A549 (cell line): ENCODE measurements at regions not wholly inside any gene's neighbourhood (a gene's known extent, or its start where the extent isn't known, plus 50 kb on each side); places are given as distances from the start of the nearest gene placed in this dataset.

Experiments used
- ATAC-seq, 2 experiments: fragments of 200-7000 bp in 1 of 2; fragments of >200 bp in 1 of 2; cut with Nextera tagmentation in 1 of 2; cut with Tn5 transposase in 1 of 2; 3 replicates each; pipeline versions ENCODE4 v1.8.0 to v1.9.1; 2018 to 2020; ENCODE audit warnings: mild to moderate bottlenecking in 1 of 2, moderate library complexity in 1 of 2
- CTCF ChIA-PET: fragments of 300-600 bp; sonication (Branson Sonifier 250); formaldehyde crosslinking; extraction: SDS; loops from one replicate; lab custom pipeline; 2021; ENCODE audit warnings: antibody characterized with exemption, inconsistent platforms; lab: Yijun Ruan, JAX
- POLR2A ChIA-PET: fragments of 350-600 bp; formaldehyde crosslinking; extraction: SDS; loops from one replicate; lab custom pipeline; 2021; ENCODE audit warnings: antibody characterized with exemption, inconsistent platforms; lab: Yijun Ruan, JAX
- DNase-seq, 2 experiments: peaks; one replicate each; pipeline versions ENCODE4 v3.0.0 to v3.0.0-alpha.2; 2011 to 2016; ENCODE audit warnings: low read depth in 1 of 2, low spot score in 1 of 2
- FAIRE-seq: peaks from 2 replicates; lab custom pipeline; 2011; peaks lifted over from hg19 to GRCh38; lab: Jason Lieb, UNC
- H3K27ac ChIP-seq, 2 experiments: fragments of >200 bp; sonication (Bioruptor Twin); formaldehyde crosslinking; 3 replicates each; pipeline ENCODE4 v1.5.1; 2016 to 2017
- H3K4me1 ChIP-seq: fragments of >200 bp; sonication (Bioruptor Twin); formaldehyde crosslinking; 3 replicates; pipeline ENCODE4 v1.6.1; 2016
- H3K4me2 ChIP-seq: fragments of >200 bp; sonication (Bioruptor Twin); formaldehyde crosslinking; 3 replicates; pipeline ENCODE4 v1.6.1; 2016
- H3K4me3 ChIP-seq: fragments of >200 bp; sonication (Bioruptor Twin); formaldehyde crosslinking; 3 replicates; pipeline ENCODE4 v1.5.1; 2016
- H3K9me3 ChIP-seq: fragments of >200 bp; sonication (Bioruptor Twin); formaldehyde crosslinking; 3 replicates; pipeline ENCODE4 v1.6.1; 2016
- ATOH8 ChIP-seq: fragments of 250-450 bp; sonication (Bioruptor Pico); IDR thresholded peaks from 2 replicates; pipeline ENCODE4 v1.5.0; 2020; ENCODE audit warnings: low read depth, mild to moderate bottlenecking, moderate library complexity
- CBX2 ChIP-seq: fragments of 200-600 bp; sonication (generic); IDR thresholded peaks from 2 replicates; pipeline ENCODE4 v1.6.1; 2016; ENCODE audit warnings: low read depth, mild to moderate bottlenecking, borderline replicate concordance
- CEBPB ChIP-seq, 2 experiments: fragments of >200 bp in 1 of 2; sonication (Bioruptor Twin) in 1 of 2; formaldehyde crosslinking in 1 of 2; IDR thresholded peaks; 2 replicates each; pipeline ENCODE4 v1.6.1; 2012 to 2016
- CTCF ChIP-seq: fragments of >200 bp; sonication (Bioruptor Twin); formaldehyde crosslinking; IDR thresholded peaks from 3 replicates; pipeline ENCODE4 v1.5.1; 2016
- E2F6 ChIP-seq: IDR thresholded peaks from 2 replicates; pipeline ENCODE4 v1.6.1; 2012; ENCODE audit warnings: low read depth, borderline replicate concordance
- ESRRA ChIP-seq: fragments of 150-350 bp; IDR thresholded peaks from 2 replicates; pipeline ENCODE4 v1.6.1; 2014; ENCODE audit warnings: mild to moderate bottlenecking, low read length, borderline replicate concordance
- FOSB ChIP-seq: fragments of 250-450 bp; sonication (Bioruptor Pico); IDR thresholded peaks from 2 replicates; pipeline ENCODE4 v1.5.0; 2020; ENCODE audit warnings: mild to moderate bottlenecking, moderate library complexity
- GATA3 ChIP-seq: IDR thresholded peaks from 2 replicates; pipeline ENCODE4 v1.6.1; 2012; ENCODE audit warnings: borderline replicate concordance
- HEYL ChIP-seq: fragments of 250-450 bp; sonication (Bioruptor Pico); IDR thresholded peaks from 2 replicates; pipeline ENCODE4 v1.8.0; 2021; ENCODE audit warnings: mild to moderate bottlenecking, moderate library complexity
- HOXA7 ChIP-seq: fragments of 250-450 bp; sonication (Bioruptor Pico); IDR thresholded peaks from 2 replicates; pipeline ENCODE4 v1.5.0; 2020; ENCODE audit warnings: mild to moderate bottlenecking, moderate library complexity
- HOXB13 ChIP-seq: fragments of 250-450 bp; sonication (Bioruptor Pico); IDR thresholded peaks from 2 replicates; pipeline ENCODE4 v1.5.0; 2020; ENCODE audit warnings: low read depth, mild to moderate bottlenecking, moderate library complexity
- JUN ChIP-seq, 2 experiments: fragments of >200 bp; sonication (Bioruptor Twin); formaldehyde crosslinking; IDR thresholded peaks; 2 replicates in 1 of 2; 3 replicates in 1 of 2; pipeline ENCODE4 v1.6.1; 2016 to 2017
- JUNB ChIP-seq: fragments of >200 bp; sonication (Bioruptor Twin); formaldehyde crosslinking; IDR thresholded peaks from 2 replicates; pipeline ENCODE4 v1.6.1; 2016
- KDM5A ChIP-seq: fragments of 200-600 bp; sonication (generic); IDR thresholded peaks from 2 replicates; pipeline ENCODE4 v1.6.1; 2016; ENCODE audit warnings: antibody characterized with exemption, mild to moderate bottlenecking
- MAFK ChIP-seq: fragments of 450-650 bp; IDR thresholded peaks from 2 replicates; pipeline ENCODE4 v1.6.1; 2014; ENCODE audit not compliant: partially characterized antibody
- NFE2L2 ChIP-seq: fragments of 150-350 bp; conservative IDR thresholded peaks from 2 replicates; pipeline ENCODE4 v1.6.1; 2014; ENCODE audit warnings: low read length
- RAD21 ChIP-seq, 2 experiments: fragments of >200 bp in 1 of 2; sonication (Bioruptor Twin) in 1 of 2; formaldehyde crosslinking in 1 of 2; IDR thresholded peaks in 1 of 2; conservative IDR thresholded peaks in 1 of 2; 2 replicates in 1 of 2; 3 replicates in 1 of 2; pipeline ENCODE4 v1.6.1; 2012 to 2018; ENCODE audit warnings: inconsistent platforms in 1 of 2
- RFX5 ChIP-seq: fragments of 450-650 bp; IDR thresholded peaks from 2 replicates; pipeline ENCODE4 v1.7.1; 2014; ENCODE audit warnings: antibody characterized with exemption, mild to moderate bottlenecking, moderate library complexity
- RNF2 ChIP-seq: fragments of 200-600 bp; sonication (generic); IDR thresholded peaks from 2 replicates; pipeline ENCODE4 v1.6.1; 2016; ENCODE audit warnings: low read depth, mild to moderate bottlenecking, antibody characterized with exemption, moderate library complexity, borderline replicate concordance
- SREBF2 ChIP-seq: fragments of 450-650 bp; IDR thresholded peaks from 2 replicates; pipeline ENCODE4 v1.6.1; 2014; ENCODE audit warnings: mild to moderate bottlenecking, moderate library complexity
- WGBS: methylation state at CpG from one replicate; pipeline ENCODE4 v1.1.6; 2017; ENCODE audit errors: missing lambda C conversion rate; 5-methylcytosine and 5-hydroxymethylcytosine counted together
- TF ChIP-seq, protein P1 (sequence below): IDR thresholded peaks from 2 replicates; pipeline ENCODE4 v1.6.1; 2012

DNA sequence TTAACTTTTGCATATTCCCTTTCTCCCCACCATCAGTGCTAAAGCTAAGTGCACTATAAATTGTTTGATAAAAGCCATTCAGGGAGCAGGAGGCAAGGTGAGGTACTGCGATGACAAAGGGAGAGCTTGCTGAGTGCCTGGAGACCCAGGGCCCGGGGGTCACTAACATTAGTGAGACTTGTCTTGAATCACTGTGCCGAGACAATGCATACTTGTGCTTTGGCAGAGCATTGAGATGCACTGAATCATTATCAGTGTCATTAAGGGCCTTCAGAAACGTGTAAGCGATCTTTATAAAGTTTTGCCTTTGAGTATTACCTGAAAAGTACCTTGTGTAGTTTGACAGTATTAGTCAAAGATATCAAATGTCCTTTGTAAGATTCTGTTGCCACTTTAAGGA, 447.5 kb downstream of the PCNX1 start:
- ATAC-seq = no peak
- 67% methylated on average over 5 of the region's 5 CpGs for WGBS
- no peak overlapping the region for H3K27ac ChIP-seq

GRCh38 chr14:71355324-71356201, 448.3 kb downstream of the PCNX1 start:
- 45% methylated on average over 5 of the region's 5 CpGs for WGBS
- ATAC-seq = no peak
- TF ChIP-seq E2F6 (no peak), CTCF (no peak), GATA3 (no peak), RFX5 (no peak)
- ChIA-PET POLR2A (no interaction called here), CTCF (interaction anchor here (0.9 kb wide), 1 partner anchor 397 kb away, joined by 3 read pairs; no protein-coding TSS in a partner anchor)
- no peaks in the 10 kb centered on the region for H3K4me1 ChIP-seq
- H3K27ac ChIP-seq = no peak overlapping the region
- no peaks in the 10 kb centered on the region for H3K9me3 ChIP-seq
- no peak overlapping the region for H3K4me2 ChIP-seq
- FAIRE-seq = no peak
- no peak for DNase-seq
- H3K4me3 ChIP-seq = no peak overlapping the region

More for the DNA sequence above, 447.5 kb downstream of the PCNX1 start:
- TF ChIP-seq SREBF2 (no peak), HOXA7 (CRISPR knock-in tag) (no peak), JUNB (no peak), MAFK (no peak), RAD21 (conservative IDR thresholded peaks at IDR 0.05 in 1 of 2, IDR thresholded peaks at IDR 0.05 in 1 of 2) (no peak), ESRRA (no peak), FOSB (CRISPR knock-in tag) (no peak), ATOH8 (CRISPR knock-in tag) (no peak), CBX2 (no peak), HEYL (CRISPR knock-in tag) (no peak), JUN (IDR thresholded peaks at IDR 0.05) (no peak), RNF2 (no peak), CEBPB (IDR thresholded peaks at IDR 0.05) (no peak), NFE2L2 (no peak), KDM5A (no peak), HOXB13 (CRISPR knock-in tag) (no peak)
- TF ChIP-seq, protein P1, sequence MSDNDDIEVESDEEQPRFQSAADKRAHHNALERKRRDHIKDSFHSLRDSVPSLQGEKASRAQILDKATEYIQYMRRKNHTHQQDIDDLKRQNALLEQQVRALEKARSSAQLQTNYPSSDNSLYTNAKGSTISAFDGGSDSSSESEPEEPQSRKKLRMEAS = no peak
- ChIA-PET POLR2A (no interaction called here), CTCF (interaction anchor here (0.8 kb wide), 1 partner anchor 100 kb away, joined by 4 read pairs; no protein-coding TSS in a partner anchor)
- FAIRE-seq (no peak), DNase-seq (no peak)
- Histone ChIP-seq H3K4me3 (no peak overlapping the region), H3K4me1 (no peaks in the 10 kb centered on the region), H3K9me3 (no peaks in the 10 kb centered on the region), H3K4me2 (no peak overlapping the region)
